PC-9 (cell line): ENCODE measurements at regions not wholly inside any gene's neighbourhood (a gene's known extent, or its start where the extent isn't known, plus 50 kb on each side); places are given as distances from the start of the nearest gene placed in this dataset.
A peak's percentile ranks its signal among the peaks of the same experiment; 100 is the strongest.

Experiments used
- BruUV-seq: library from RNA; stranded (reverse); fragments of 400-500 nt; replicated peaks from 2 replicates; lab custom pipeline; 2021; lab: Mats Ljungman, UMichigan
- CTCF ChIA-PET: fragments of 300-600 bp; sonication (Branson Sonifier 250); formaldehyde crosslinking; loops from one replicate; lab custom pipeline; 2022; ENCODE audit warnings: antibody characterized with exemption; lab: Charles Lee
- POLR2A ChIA-PET: fragments of 300-600 bp; sonication (Branson Sonifier 250); formaldehyde crosslinking; loops from one replicate; lab custom pipeline; 2022; ENCODE audit warnings: antibody characterized with exemption; ENCODE audit not compliant: unreplicated experiment; lab: Charles Lee
- DNase-seq, 2 experiments: peaks; one replicate each; pipeline versions ENCODE4 v3.0.0 to v3.0.0-alpha.2; 2015 to 2022; ENCODE audit warnings: mixed read lengths in 1 of 2
- H2AFZ ChIP-seq: fragments of 200-600 bp; sonication (generic); 2 replicates; pipeline ENCODE4 v1.8.1; 2017; ENCODE audit warnings: antibody characterized with exemption
- H3F3A ChIP-seq: fragments of 200-600 bp; sonication (generic); 2 replicates; pipeline ENCODE4 v1.8.1; 2017; ENCODE audit warnings: antibody characterized with exemption, mild to moderate bottlenecking, low read depth; ENCODE audit not compliant: insufficient read depth
- H3K27ac ChIP-seq: fragments of 200-600 bp; sonication (generic); 2 replicates; pipeline ENCODE4 v1.6.1; 2016; ENCODE audit warnings: mixed run types
- H3K27me3 ChIP-seq: fragments of 200-600 bp; sonication (generic); 2 replicates; pipeline ENCODE4 v1.6.1; 2016; ENCODE audit warnings: low read depth, mixed run types; ENCODE audit not compliant: insufficient read depth
- H3K36me3 ChIP-seq: fragments of 200-600 bp; sonication (generic); 2 replicates; pipeline ENCODE4 v1.6.1; 2016; ENCODE audit warnings: low read depth, mixed run types
- H3K4me1 ChIP-seq: fragments of 200-600 bp; sonication (generic); replicated peaks from 2 replicates; pipeline ENCODE4 v1.6.1; 2016; ENCODE audit warnings: mixed run types; ENCODE audit not compliant: insufficient read depth
- H3K4me2 ChIP-seq: fragments of 200-600 bp; sonication (generic); 2 replicates; pipeline ENCODE4 v1.6.1; 2017; ENCODE audit warnings: mixed run types
- H3K4me3 ChIP-seq: fragments of 200-600 bp; sonication (generic); 2 replicates; pipeline ENCODE4 v1.6.1; 2016; ENCODE audit warnings: mixed run types
- H3K79me2 ChIP-seq: fragments of 200-600 bp; sonication (generic); 2 replicates; pipeline ENCODE4 v1.6.1; 2017; ENCODE audit warnings: low read depth, mixed run types
- H3K9me2 ChIP-seq: fragments of 200-600 bp; sonication (generic); 2 replicates; pipeline ENCODE4 v1.8.1; 2017; ENCODE audit warnings: mild to moderate bottlenecking; ENCODE audit not compliant: insufficient read depth
- H3K9me3 ChIP-seq: fragments of 200-600 bp; sonication (generic); 2 replicates; pipeline ENCODE4 v1.8.1; 2016; ENCODE audit warnings: low read depth; ENCODE audit not compliant: insufficient read depth
- H4K20me1 ChIP-seq: fragments of 200-600 bp; sonication (generic); 2 replicates; pipeline ENCODE4 v1.8.1; 2017; ENCODE audit not compliant: insufficient read depth
- EZH2 ChIP-seq: fragments of 200-600 bp; sonication (generic); IDR thresholded peaks from 2 replicates; pipeline ENCODE4 v1.8.0; 2017; ENCODE audit warnings: antibody characterized with exemption, low read depth
- intact Hi-C: fragments of 100-400 bp; cut with micrococcal nuclease; formaldehyde crosslinking; loops from one replicate; pipeline ENCODE4 v1.10.0; 2022; ENCODE audit not compliant: unreplicated experiment
- TF ChIP-seq, protein P1 (sequence below): fragments of 200-600 bp; sonication (generic); conservative IDR thresholded peaks from 2 replicates; pipeline ENCODE4 v1.6.1; 2017; ENCODE audit warnings: mixed run types, antibody characterized with exemption, mild to moderate bottlenecking, moderate library complexity

DNA sequence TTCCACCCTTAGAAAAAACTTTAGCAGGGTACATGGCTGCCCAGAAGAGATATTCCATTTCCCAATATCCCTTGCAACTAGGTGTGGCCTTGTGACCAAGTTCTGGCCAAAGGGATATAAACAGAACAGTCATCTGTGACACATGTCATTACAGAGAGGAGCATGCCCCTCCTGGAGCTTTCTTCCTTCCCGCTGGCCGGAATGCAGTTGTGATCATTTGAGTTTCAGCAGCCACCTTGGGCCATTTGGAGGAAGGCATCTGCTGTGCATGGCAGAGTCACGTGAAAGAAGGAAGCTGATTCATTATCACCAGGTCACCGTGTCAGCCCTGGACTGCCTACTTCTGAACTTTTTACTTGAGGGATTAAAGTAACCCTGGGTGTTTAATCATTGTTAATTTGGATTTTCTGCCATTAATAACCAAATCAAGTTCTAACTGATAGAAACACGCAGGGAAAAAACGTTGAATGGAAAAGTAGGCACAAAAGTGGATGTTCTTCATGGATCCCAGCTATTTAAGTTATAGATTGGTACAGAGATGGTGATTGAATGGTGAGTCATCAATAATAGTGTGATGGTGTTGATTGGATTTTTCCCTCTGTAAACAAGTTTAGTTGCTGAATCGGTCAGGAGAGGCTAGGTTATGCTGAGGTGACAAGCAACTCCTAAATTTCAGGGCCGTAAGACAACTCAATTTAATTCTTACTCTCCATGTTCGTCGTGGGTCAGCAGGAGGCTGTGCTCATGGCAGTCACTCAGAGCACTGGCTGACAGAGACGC, 80.7 kb upstream of the CCDC167 start:
- Histone ChIP-seq H3K9me2 (no peaks in the 10 kb centered on the region), H3K36me3 (no peaks in the 10 kb centered on the region), H3K27me3 (no peaks in the 10 kb centered on the region), H4K20me1 (no peaks in the 10 kb centered on the region), H3K4me2 (no peak overlapping the region), H3K9me3 (no peaks in the 10 kb centered on the region), H3K4me3 (no peak overlapping the region), H3F3A (peaks cover 10% of the 10 kb centered on the region; the same call in 1 of the 2 replicates), H3K27ac (no peak overlapping the region), H2AFZ (no peak overlapping the region), H3K79me2 (no peaks in the 10 kb centered on the region), H3K4me1 (peaks cover 54% of the 10 kb centered on the region)
- DNase-seq = peak in 1 of 2 experiments; percentile 56
- ChIA-PET POLR2A (no interaction called here), CTCF (no interaction called here)
- no TSS peak for BruUV-seq
- intact Hi-C loops = no loop called here
- no peak for TF ChIP-seq EZH2
- TF ChIP-seq, protein P1, sequence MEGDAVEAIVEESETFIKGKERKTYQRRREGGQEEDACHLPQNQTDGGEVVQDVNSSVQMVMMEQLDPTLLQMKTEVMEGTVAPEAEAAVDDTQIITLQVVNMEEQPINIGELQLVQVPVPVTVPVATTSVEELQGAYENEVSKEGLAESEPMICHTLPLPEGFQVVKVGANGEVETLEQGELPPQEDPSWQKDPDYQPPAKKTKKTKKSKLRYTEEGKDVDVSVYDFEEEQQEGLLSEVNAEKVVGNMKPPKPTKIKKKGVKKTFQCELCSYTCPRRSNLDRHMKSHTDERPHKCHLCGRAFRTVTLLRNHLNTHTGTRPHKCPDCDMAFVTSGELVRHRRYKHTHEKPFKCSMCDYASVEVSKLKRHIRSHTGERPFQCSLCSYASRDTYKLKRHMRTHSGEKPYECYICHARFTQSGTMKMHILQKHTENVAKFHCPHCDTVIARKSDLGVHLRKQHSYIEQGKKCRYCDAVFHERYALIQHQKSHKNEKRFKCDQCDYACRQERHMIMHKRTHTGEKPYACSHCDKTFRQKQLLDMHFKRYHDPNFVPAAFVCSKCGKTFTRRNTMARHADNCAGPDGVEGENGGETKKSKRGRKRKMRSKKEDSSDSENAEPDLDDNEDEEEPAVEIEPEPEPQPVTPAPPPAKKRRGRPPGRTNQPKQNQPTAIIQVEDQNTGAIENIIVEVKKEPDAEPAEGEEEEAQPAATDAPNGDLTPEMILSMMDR = no peak

DNA sequence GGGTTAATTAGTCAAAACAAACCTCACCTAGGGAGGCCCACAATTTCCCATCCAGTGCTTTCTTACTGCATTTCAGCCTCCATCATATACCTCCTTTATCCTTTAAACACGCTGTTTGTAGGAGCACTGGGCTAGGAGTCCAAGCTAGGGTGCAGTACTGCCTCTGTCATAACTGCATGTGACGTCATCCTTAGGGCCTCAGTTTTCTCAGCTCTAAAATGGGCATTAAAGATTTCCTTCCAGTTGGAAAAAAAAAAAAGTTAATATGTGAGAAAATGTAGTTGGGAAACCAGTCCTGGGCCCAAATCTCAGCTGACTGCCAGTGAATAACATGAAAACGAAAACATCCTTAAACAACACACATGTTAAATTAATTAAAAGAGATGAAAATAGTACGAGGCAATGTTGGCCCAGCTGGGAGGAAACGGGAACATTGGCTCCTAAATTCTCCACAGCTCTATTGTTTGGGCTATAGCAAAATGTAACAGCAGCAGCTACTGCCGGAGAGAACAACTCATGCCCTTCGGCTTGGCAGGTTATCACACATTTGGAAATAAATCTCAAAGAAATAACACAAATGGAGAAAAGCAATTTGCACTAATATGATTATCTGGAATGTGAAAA, 79.9 kb upstream of the CCDC167 start:
- POLR2A ChIA-PET = no interaction called here
- no peaks in the 10 kb centered on the region for H3K79me2 ChIP-seq
- DNase-seq = no peak
- no peaks in the 10 kb centered on the region for H3K36me3 ChIP-seq
- CTCF ChIA-PET = no interaction called here
- H3K4me2 ChIP-seq = no peak overlapping the region
- H3F3A ChIP-seq = peaks cover 15% of the 10 kb centered on the region; the same call in 1 of the 2 replicates
- H3K27ac ChIP-seq = no peak overlapping the region
- no peaks in the 10 kb centered on the region for H4K20me1 ChIP-seq
- BruUV-seq = no TSS peak
- no peaks in the 10 kb centered on the region for H3K9me3 ChIP-seq
- H3K9me2 ChIP-seq = no peaks in the 10 kb centered on the region
- peaks cover 58% of the 10 kb centered on the region for H3K4me1 ChIP-seq
- H3K4me3 ChIP-seq = no peak overlapping the region
- no peak for TF ChIP-seq EZH2
- TF ChIP-seq, protein P1 = no peak
- intact Hi-C loops = no loop called here
- no peak overlapping the region for H2AFZ ChIP-seq
- no peaks in the 10 kb centered on the region for H3K27me3 ChIP-seq

DNA sequence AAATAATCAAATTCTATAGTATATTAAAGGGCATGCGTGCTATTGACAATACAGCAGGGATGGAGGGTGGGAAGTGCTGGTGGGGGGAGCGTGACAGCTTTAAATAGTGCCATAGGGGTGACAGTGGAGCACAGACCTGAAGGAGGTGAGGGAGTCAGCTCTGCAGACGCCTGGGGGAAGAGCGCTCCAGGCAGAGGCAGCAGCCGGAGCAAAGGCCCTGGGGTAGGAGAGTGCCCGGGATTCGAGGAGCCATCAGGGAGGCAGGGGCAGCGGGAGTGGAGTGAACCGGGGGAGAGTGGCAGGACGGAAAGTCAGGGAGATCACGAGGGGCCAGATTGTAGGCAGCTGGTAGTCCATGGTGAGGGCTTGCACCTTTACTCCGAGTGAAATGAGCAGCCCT, 78.4 kb upstream of the CCDC167 start:
- intact Hi-C loops = no loop called here
- no peak overlapping the region for H3K27ac ChIP-seq

More for the DNA sequence above, 78.4 kb upstream of the CCDC167 start:
- H3K4me2 ChIP-seq = no peak overlapping the region
- peaks cover 15% of the 10 kb centered on the region; the same call in 1 of the 2 replicates for H3F3A ChIP-seq
- H3K79me2 ChIP-seq = no peaks in the 10 kb centered on the region
- ChIA-PET POLR2A (no interaction called here), CTCF (no interaction called here)
- no peak overlapping the region for H3K4me3 ChIP-seq
- H3K27me3 ChIP-seq = no peaks in the 10 kb centered on the region
- no peak for DNase-seq
- no peaks in the 10 kb centered on the region for H3K9me3 ChIP-seq
- H3K36me3 ChIP-seq = no peaks in the 10 kb centered on the region
- no TSS peak for BruUV-seq
- H3K4me1 ChIP-seq = peaks cover 58% of the 10 kb centered on the region
- TF ChIP-seq EZH2 = no peak
- TF ChIP-seq, protein P1 = no peak
- no peak overlapping the region for H2AFZ ChIP-seq
- H3K9me2 ChIP-seq = no peaks in the 10 kb centered on the region
- H4K20me1 ChIP-seq = no peaks in the 10 kb centered on the region
